ENCODE measurements at regions not wholly inside any gene's neighbourhood (a gene's known extent, or its start where the extent isn't known, plus 50 kb on each side); places are given as distances from the start of the nearest gene placed in this dataset.

DNA sequence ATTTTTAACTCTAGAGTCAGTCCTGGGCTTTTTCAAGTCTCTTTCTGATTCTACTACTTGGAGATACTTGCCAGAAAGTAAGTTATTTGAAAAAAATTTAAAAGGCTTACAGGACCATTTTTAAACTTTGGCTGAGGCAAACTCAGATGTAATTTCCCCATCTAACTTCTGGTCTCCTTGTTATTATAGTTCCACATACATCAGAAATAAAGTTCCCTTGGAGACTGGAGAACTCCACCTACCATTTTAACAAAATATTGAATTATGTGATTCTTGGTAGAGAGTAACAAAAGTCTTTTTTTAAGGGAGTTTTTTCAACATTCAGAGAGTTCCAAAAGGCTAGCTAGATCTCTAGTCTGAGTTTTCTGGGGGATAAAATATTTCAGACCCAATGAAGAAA, 56.3 kb upstream of the SNX2 start:
- TF ChIP-seq CTCF (IDR thresholded peaks at IDR 0.05): no peak
- TF ChIP-seq POLR2A (IDR thresholded peaks at IDR 0.05): no peak
